SU-DHL-6 (cell line): ENCODE measurements at regions not wholly inside any gene's neighbourhood (a gene's known extent, or its start where the extent isn't known, plus 50 kb on each side); places are given as distances from the start of the nearest gene placed in this dataset.

Source experiments
- H2AFZ ChIP-seq: fragments of 200-600 bp; sonication (generic); 2 replicates; pipeline ENCODE4 v1.6.1; 2014; ENCODE audit warnings: low read depth, mild to moderate bottlenecking, moderate library complexity, mixed read lengths, antibody characterized with exemption, low read length; ENCODE audit not compliant: severe bottlenecking
- H3F3A ChIP-seq: fragments of 200-600 bp; shearing (Covaris generic); 2 replicates; pipeline ENCODE4 v1.6.0; 2016; ENCODE audit warnings: antibody characterized with exemption, mild to moderate bottlenecking; ENCODE audit not compliant: insufficient read depth
- H3K27ac ChIP-seq: fragments of 200-600 bp; sonication (generic); 2 replicates; pipeline ENCODE4 v1.5.1; 2016; ENCODE audit warnings: low read depth, mild to moderate bottlenecking, low read length, moderate library complexity, mixed read lengths
- H3K27me3 ChIP-seq: fragments of 200-600 bp; sonication (generic), shearing (Covaris generic); 2 replicates; pipeline ENCODE4 v1.6.0; 2014; ENCODE audit warnings: mild to moderate bottlenecking, low read length
- H3K36me3 ChIP-seq: fragments of 200-600 bp; sonication (generic); 2 replicates; pipeline ENCODE4 v1.6.1; 2014; ENCODE audit warnings: mild to moderate bottlenecking, low read length, mixed read lengths
- H3K4me2 ChIP-seq: fragments of 300-600, 200-600 bp; shearing (Covaris generic), sonication (generic); 2 replicates; pipeline ENCODE4 v1.6.0; 2014; ENCODE audit warnings: low read length, low read depth, mild to moderate bottlenecking; ENCODE audit not compliant: poor library complexity, severe bottlenecking
- H3K4me3 ChIP-seq: fragments of 200-600 bp; sonication (generic); 2 replicates; pipeline ENCODE4 v1.5.1; 2014; ENCODE audit warnings: antibody characterized with exemption, low read length, mild to moderate bottlenecking, mixed read lengths; ENCODE audit not compliant: insufficient read depth, poor library complexity, severe bottlenecking
- H3K79me2 ChIP-seq: fragments of 200-600 bp; sonication (generic); 2 replicates; pipeline ENCODE4 v1.6.1; 2014; ENCODE audit warnings: mild to moderate bottlenecking, low read length, moderate library complexity; ENCODE audit not compliant: insufficient read depth
- H3K9ac ChIP-seq: fragments of 200-600 bp; sonication (generic); 2 replicates; pipeline ENCODE4 v1.7.0; 2014; ENCODE audit warnings: mild to moderate bottlenecking, low read length
- H3K9me2 ChIP-seq: fragments of 200-600 bp; sonication (generic); replicated peaks from 2 replicates; pipeline ENCODE4 v1.6.1; 2014; ENCODE audit warnings: low read length; ENCODE audit not compliant: insufficient read depth
- H3K9me3 ChIP-seq: fragments of 200-600 bp; sonication (generic); 2 replicates; pipeline ENCODE4 v1.6.1; 2014; ENCODE audit warnings: low read length, mixed read lengths; ENCODE audit not compliant: insufficient read depth
- H4K20me1 ChIP-seq: fragments of 200-600 bp; sonication (generic); 2 replicates; pipeline ENCODE4 v1.6.1; 2014; ENCODE audit warnings: low read depth, mild to moderate bottlenecking, antibody characterized with exemption, low read length, moderate library complexity, mixed read lengths
- CTCF ChIP-seq: fragments of 200-600 bp; sonication (generic); IDR thresholded peaks from one replicate; pipeline ENCODE4 v1.5.1; 2017; ENCODE audit warnings: antibody characterized with exemption, mild to moderate bottlenecking, low read length, moderate library complexity; ENCODE audit not compliant: insufficient read depth, poor library complexity, severe bottlenecking
- EZH2phosphoT487 ChIP-seq: fragments of 200-600 bp; sonication (generic), shearing (Covaris generic); conservative IDR thresholded peaks from 2 replicates; pipeline ENCODE4 v1.6.1; 2018; ENCODE audit warnings: mild to moderate bottlenecking, antibody characterized with exemption, low read length, moderate library complexity, mixed read lengths

GRCh38 chr18:42230636-42231035 lies 275.6 kb downstream of the PIK3C3 start:
- Histone ChIP-seq H3K27me3 (no peaks in the 10 kb centered on the region), H3K9me3 (no peaks in the 10 kb centered on the region), H3K9me2 (no peaks in the 10 kb centered on the region), H4K20me1 (no peaks in the 10 kb centered on the region), H3K4me2 (no peak overlapping the region), H3K9ac (no peak overlapping the region), H3F3A (no peaks in the 10 kb centered on the region), H2AFZ (no peak overlapping the region), H3K27ac (no peak overlapping the region), H3K36me3 (no peaks in the 10 kb centered on the region), H3K4me3 (no peak overlapping the region), H3K79me2 (no peaks in the 10 kb centered on the region)
- TF ChIP-seq CTCF (no peak), EZH2phosphoT487 (no peak)

- Histone ChIP-seq H3F3A (no peaks in the 10 kb centered on the region), H2AFZ (no peak overlapping the region), H3K4me2 (no peak overlapping the region), H3K79me2 (no peaks in the 10 kb centered on the region), H3K27me3 (no peaks in the 10 kb centered on the region), H3K9me2 (no peaks in the 10 kb centered on the region), H3K9me3 (no peaks in the 10 kb centered on the region), H4K20me1 (no peaks in the 10 kb centered on the region), H3K36me3 (no peaks in the 10 kb centered on the region), H3K4me3 (no peak overlapping the region), H3K27ac (no peak overlapping the region), H3K9ac (no peak overlapping the region)
- no peak for TF ChIP-seq CTCF
- TF ChIP-seq EZH2phosphoT487, result no peak
These were observed 276.2 kb downstream of the PIK3C3 start for GRCh38 chr18:42231284-42231683.

GRCh38 chr18:42231796-42232195 lies 276.8 kb downstream of the PIK3C3 start:
- Histone ChIP-seq H3K27me3 (no peaks in the 10 kb centered on the region), H3K9ac (no peak overlapping the region), H3K27ac (no peak overlapping the region), H3K79me2 (no peaks in the 10 kb centered on the region), H3K4me2 (no peak overlapping the region), H2AFZ (no peak overlapping the region), H3K36me3 (no peaks in the 10 kb centered on the region), H3F3A (no peaks in the 10 kb centered on the region), H4K20me1 (no peaks in the 10 kb centered on the region), H3K9me2 (no peaks in the 10 kb centered on the region), H3K4me3 (no peak overlapping the region), H3K9me3 (no peaks in the 10 kb centered on the region)
- no peak for TF ChIP-seq EZH2phosphoT487
- no peak for TF ChIP-seq CTCF

- Histone ChIP-seq H3K9me2 (no peaks in the 10 kb centered on the region), H3K9ac (no peak overlapping the region), H3K4me2 (no peak overlapping the region), H3F3A (no peaks in the 10 kb centered on the region), H3K79me2 (no peaks in the 10 kb centered on the region), H2AFZ (no peak overlapping the region), H3K4me3 (no peak overlapping the region), H3K9me3 (no peaks in the 10 kb centered on the region), H3K27me3 (no peaks in the 10 kb centered on the region), H4K20me1 (no peaks in the 10 kb centered on the region), H3K36me3 (no peaks in the 10 kb centered on the region), H3K27ac (no peak overlapping the region)
- TF ChIP-seq CTCF, result no peak
- TF ChIP-seq EZH2phosphoT487, result no peak
These were observed 278.9 kb downstream of the PIK3C3 start for GRCh38 chr18:42233908-42234307.
